NCI-H1092 treated with DMSO at 0.1 percent for 48 hours (cell line): ENCODE measurements at regions not wholly inside any gene's neighbourhood (a gene's known extent, or its start where the extent isn't known, plus 50 kb on each side); places are given as distances from the start of the nearest gene placed in this dataset.

Source experiments
- DNase-seq: peaks from one replicate; lab custom pipeline; 2025; lab: John Stamatoyannopoulos, UW

- DNase-seq, result no peak
Observed at GRCh38 chr22:19621373-19622060, 92.8 kb upstream of the SEPTIN5 start.

DNA sequence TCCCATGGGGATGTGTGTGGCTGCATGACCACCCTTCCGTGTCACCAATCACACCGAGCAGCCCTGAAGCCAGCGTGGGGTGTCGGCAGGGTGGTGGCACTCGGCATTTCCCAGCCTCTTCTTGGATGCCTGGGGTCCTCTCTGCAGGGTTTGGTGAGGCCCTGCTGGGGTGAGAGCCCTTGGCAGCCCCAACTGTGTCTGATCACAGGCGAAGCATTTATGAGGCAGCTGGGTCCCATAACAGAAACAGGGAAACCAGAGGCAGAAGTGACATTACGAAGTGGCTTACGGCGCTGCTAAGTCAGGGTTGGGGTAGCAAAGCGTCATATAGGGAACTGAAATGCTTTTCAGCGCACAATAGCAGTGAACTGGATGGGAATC is 92.3 kb upstream of the SEPTIN5 start:
- DNase-seq, result no peak

DNA sequence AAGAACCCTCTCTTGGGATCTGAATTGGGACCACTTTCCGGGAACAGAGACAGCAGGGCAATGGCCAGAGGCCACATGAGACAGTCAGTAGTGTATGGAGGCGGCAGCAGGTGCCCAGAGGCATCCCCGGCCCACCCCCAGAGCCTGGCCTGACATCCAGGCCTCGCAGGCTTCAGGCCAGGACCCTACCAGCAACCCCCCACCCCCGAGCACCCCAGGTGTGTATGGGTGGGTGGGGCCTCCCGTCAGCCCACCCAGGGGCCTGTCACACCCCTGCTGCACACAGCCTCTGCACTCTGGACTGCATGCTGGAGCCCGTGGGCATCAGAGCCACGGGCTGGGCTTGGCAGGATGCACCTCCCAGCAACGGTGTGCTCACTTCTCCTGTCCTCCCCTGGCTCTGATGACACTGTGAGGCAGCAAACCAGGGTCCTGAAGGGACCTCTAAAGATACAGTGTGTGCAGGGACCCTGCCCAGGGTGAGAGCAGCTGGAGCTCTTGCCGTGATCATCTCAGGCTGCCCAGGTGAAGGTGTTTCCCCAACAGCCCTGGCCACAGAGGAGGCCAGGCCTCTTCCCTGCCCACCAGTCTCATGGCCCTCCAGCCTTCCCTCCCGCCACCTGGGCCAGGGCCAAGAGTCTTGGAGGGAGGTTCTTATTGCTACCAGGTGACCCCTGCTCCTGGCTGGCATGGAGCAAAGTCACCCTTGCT is 88.8 kb upstream of the SEPTIN5 start:
- DNase-seq, result no peak

- DNase-seq, result no peak
Observed at GRCh38 chr22:19626042-19626587, 88.2 kb upstream of the SEPTIN5 start.

GRCh38 chr22:19626666-19627065 is 87.6 kb upstream of the SEPTIN5 start:
- no peak for DNase-seq

- DNase-seq, result no peak
Observed at GRCh38 chr22:19628038-19628776, 86.1 kb upstream of the SEPTIN5 start.

DNA sequence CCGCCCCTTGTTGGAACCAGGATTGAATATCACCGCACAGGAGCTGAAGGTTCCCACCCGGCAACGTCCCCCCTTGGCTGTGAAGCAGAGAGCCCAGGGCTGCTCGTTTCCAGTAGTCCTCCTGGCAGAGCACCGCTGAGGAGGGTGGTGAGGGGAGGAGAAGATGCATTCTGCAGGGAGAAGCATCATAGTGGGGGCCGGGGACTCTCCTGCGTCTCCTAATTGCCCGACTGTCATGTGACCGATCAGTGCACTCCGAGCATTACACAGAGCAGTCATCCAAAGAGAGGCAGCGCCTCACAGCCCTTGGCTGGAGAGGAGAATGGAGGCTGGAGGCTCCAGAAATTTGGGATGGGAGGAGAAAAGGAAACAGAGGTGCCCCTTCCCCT is 85.0 kb upstream of the SEPTIN5 start:
- no peak for DNase-seq

GRCh38 chr22:19629720-19630419 is 84.4 kb upstream of the SEPTIN5 start:
- DNase-seq, result peak; percentile 75

GRCh38 chr22:19630614-19631013 is 83.7 kb upstream of the SEPTIN5 start:
- no peak for DNase-seq

DNA sequence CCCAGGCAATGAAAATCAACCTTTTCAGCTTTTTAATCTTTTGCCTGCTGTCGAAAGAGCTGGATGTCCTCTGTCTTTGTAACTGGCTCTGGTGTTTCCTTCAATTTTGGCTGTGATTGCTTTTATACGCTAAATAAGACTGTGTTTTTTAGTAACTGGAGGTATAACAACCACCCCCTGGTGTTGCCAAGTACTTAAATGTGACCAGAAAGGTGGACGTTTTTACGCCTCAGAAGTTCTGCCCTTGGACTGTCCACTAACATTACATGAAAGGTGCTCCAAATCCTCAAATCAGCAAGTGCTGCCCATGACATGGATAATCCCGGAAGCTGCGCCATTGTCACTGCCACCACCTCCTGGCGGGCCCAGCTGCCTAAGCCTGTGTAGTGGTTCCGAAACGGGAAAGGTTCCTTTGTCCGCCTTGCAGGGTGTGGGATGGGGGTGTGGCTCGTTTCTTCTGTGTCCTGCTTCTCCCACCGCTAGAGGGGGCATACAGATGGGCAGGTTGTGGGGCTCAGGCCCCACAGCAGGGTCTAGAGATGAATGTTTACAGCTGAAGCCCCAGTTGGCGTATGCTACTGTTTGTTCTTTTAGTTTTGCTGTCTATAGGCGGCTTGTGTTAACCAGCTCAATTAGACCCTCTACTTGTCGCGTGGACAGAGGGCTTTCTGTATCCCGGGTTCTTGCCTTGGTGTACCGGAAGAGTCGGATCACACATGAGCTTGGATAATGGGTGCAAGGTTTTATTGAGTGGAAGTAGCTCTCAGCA is 82.2 kb upstream of the SEPTIN5 start:
- peak; percentile 41 for DNase-seq

GRCh38 chr22:19632668-19633148 is 81.6 kb upstream of the SEPTIN5 start:
- no peak for DNase-seq

DNA sequence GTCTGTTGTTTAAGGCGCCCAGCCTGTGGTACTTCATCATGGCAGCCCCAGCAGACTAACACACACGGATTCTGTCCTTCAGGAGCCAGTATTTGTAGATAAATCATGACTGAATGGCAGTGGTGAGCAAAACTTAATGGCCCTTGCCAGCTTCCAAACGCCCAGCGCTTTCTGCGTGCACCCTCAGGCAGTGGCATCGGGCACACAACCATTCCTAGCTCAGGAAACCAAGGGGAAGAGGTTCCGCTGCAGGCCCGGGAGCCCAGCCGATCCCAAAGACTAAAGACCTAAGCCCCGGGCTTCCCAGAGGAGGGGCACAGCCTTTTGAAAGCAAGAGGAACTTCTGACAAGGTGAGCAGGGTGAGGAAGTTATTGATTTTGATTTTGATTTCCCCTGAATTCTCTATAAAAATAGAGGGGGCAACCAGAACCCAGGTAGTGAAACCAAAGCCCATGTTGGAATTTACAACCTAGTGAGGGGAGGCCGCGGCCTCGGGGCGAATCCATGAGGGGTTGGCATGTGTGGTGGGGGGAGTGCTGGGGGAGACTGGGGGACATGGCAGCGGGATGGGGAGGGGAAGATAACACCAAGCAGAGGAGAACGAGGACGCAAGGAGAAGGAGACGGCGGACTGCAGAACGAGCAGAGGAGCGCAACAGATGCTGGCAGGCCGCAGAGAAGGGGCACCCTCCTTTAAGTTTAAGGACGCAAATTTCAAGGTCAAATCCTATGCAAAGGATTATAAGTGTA is 79.9 kb upstream of the SEPTIN5 start:
- DNase-seq, result no peak

DNA sequence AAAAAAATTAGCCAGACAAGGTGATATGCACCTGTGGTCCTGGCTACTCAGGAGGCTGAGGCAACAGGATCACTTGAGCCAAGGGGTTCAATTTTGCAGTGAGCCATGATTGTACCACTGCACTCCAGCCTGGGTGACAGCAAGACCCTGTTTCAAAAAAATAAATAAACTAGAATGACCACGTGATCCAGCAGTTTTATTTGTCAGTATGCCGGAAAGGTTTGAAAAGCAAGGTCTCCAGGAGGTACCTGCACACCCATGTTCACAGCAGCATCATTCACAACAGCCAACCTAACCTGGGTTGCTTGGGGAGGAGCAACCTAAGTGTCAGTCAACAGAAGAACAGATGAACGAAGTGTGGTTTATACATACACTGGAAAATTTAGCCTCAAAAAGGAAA is 78.7 kb upstream of the SEPTIN5 start:
- DNase-seq, result no peak

DNA sequence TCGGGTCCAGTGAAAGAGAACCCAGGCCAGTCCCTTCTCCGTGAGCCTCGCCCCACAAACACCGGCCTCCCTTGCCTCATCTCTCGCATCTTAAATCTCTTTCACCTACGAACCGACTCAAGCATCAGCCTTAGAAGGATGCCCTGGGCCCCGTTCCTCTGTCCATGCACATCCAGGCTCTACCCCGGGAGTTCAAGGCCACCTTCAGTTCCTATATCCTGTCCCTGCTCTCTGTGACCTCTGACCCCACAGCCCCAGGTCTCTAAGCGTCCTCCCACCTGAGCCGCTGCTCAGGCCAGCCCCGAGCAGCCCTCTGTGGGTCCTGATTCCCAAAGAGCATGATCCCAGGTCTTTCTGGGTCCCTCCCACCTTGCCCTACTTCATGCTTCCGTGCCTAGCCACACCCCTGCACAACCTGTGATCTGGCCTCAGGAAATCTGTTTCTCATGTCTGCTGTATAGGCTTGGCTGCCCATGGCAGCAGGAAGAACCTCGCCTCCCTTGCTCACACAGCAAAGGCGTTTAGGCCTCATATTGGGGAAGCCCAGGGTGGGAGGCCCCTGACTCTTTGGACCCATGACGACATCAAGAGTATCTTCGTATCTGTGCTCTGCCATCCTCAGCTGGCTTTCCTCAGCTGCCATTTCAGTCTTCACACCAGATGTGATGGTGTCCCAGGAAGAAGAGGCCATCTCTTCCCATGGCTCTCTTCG is 77.5 kb upstream of the SEPTIN5 start:
- DNase-seq, result no peak

- DNase-seq, result no peak
Observed at GRCh38 chr22:19637408-19638281, 76.7 kb upstream of the SEPTIN5 start.

DNA sequence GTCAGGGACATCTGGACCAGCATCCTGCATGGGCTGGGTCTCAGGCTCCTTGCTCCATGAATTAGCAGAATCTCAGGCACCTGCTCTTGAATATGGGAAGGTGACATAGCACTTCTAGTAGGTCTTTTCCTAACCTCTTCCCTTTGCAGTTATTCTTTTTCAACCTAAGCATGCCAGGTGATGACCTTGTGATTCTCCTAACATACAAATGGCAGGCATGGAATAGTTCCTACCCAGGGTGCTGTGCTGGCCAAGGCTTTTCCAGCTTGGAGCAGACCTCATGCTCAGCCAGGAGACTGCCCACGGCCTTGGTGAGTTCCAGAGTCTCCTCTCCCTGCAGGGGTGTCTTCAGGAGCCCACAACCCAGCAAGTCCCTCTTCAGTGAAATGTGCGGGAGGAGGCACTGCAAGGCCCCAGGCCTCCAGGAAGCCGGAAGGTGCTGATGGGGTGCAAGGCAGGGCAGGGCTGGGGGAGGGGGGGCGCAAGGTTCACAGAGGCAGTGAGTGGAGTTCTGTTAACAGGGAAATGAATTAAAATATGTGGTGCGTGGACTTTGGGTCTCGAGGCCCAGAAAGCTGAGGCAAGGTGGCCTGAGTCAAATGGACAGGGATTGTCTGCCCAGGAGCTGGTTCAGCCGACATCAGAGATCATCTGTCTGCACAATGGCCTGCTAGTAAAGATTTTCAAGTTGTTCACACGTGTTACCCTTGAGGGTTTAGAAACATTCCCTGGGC is 75.9 kb upstream of the SEPTIN5 start:
- DNase-seq, result no peak

DNA sequence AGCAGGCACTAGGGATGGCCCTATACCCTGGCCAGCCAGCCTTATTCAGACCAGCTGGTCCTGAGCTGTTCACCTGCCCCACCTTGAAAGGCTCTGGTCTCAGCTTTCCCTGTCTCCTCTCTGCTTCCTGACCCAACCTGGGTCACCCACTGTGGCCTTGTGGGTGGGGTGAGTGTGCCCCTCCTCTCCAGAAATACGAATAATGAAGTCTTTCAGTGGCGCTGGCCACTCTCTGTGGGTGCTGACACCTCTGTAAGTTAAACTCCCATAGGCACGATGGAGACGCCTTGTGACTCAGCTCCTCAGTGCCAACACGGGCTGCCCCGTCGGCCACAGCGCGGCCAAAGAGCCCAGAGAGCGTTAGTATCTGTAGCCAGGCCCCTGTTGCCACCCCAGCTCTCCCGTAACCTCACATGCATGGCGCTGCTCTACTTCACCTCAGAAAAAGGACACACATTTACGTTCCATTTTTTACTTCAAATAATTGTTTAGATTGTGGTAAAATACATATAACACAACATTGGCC is 74.6 kb upstream of the SEPTIN5 start:
- no peak for DNase-seq

DNA sequence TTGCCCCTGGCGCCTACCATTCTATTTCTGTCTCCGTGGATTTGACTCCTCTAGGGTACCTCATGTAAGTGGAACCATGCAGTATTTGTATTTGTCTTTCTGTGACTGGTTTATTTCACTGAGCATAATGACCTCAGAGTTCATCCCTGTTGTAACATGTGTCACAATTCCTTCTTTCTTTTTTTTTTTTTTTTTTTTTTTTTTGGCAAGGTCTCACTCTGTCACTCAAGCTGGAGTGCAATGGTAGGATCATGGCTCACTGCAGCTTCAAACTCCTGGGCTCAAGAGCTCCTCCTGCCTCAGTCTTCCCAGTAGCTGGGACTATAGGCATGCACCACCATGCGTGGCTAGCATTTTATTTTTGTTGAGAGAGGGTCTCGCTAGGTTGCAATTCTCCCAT is 74.0 kb upstream of the SEPTIN5 start:
- no peak for DNase-seq
